ENCODE measurements at regions not wholly inside any gene's neighbourhood (a gene's known extent, or its start where the extent isn't known, plus 50 kb on each side); places are given as distances from the start of the nearest gene placed in this dataset.

- no peak for TF ChIP-seq CTCF (IDR thresholded peaks at IDR 0.05)
- no peak for TF ChIP-seq EZH2 (IDR thresholded peaks at IDR 0.05; ENCODE audit: borderline replicate concordance, insufficient read depth, low read depth, low read length, poor library complexity, severe bottlenecking)
These were observed 1005.9 kb upstream of the ATXN7L3B start for GRCh38 chr12:73531752-73532151.

All from B cell (primary cell).